ENCODE measurements at regions not wholly inside any gene's neighbourhood (a gene's known extent, or its start where the extent isn't known, plus 50 kb on each side); places are given as distances from the start of the nearest gene placed in this dataset.

- Mint-ChIP-seq H3K27ac (no peak overlapping the region), H3K36me3 (no peaks in the 10 kb centered on the region), H3K4me3 (no peak overlapping the region), H3K4me1 (peaks cover 24% of the 10 kb centered on the region), H3K9me3 (ENCODE audit: low read depth) (no peaks in the 10 kb centered on the region), H3K27me3 (peaks cover 2% of the 10 kb centered on the region)
- DNase-seq (no peak), ATAC-seq (no peak)
- CTCF ChIA-PET: no interaction called here
Observed at GRCh38 chr1:87451229-87451920, 122.7 kb downstream of the LMO4 start.

GRCh38 chr1:87452648-87453047 lies 124.0 kb downstream of the LMO4 start:
- Mint-ChIP-seq H3K27ac (no peak overlapping the region), H3K27me3 (peaks cover 2% of the 10 kb centered on the region), H3K36me3 (no peaks in the 10 kb centered on the region), H3K4me1 (peaks cover 24% of the 10 kb centered on the region), H3K4me3 (no peak overlapping the region), H3K9me3 (ENCODE audit: low read depth) (no peaks in the 10 kb centered on the region)
- no peak for ATAC-seq
- CTCF ChIA-PET: no interaction called here
- DNase-seq: no peak

- DNase-seq: no peak
- CTCF ChIA-PET: no interaction called here
- H3K27me3 Mint-ChIP-seq: peaks cover 7% of the 10 kb centered on the region
- H3K4me3 Mint-ChIP-seq: no peak overlapping the region
- H3K27ac Mint-ChIP-seq: no peak overlapping the region
- no peak for ATAC-seq
- H3K4me1 Mint-ChIP-seq: no peaks in the 10 kb centered on the region
- H3K36me3 Mint-ChIP-seq: no peaks in the 10 kb centered on the region
- no peaks in the 10 kb centered on the region for H3K9me3 Mint-ChIP-seq (ENCODE audit: low read depth)
Observed at GRCh38 chr1:87457408-87457807, 128.7 kb downstream of the LMO4 start.

GRCh38 chr1:87462894-87463293 lies 134.2 kb downstream of the LMO4 start:
- no peak for ATAC-seq
- H3K4me3 Mint-ChIP-seq: no peak overlapping the region
- CTCF ChIA-PET: no interaction called here
- no peak for DNase-seq
- H3K36me3 Mint-ChIP-seq: no peaks in the 10 kb centered on the region
- H3K27me3 Mint-ChIP-seq: peaks cover 6% of the 10 kb centered on the region
- peaks cover 14% of the 10 kb centered on the region for H3K4me1 Mint-ChIP-seq
- no peak overlapping the region for H3K27ac Mint-ChIP-seq
- H3K9me3 Mint-ChIP-seq (ENCODE audit: low read depth): no peaks in the 10 kb centered on the region

GRCh38 chr1:87464022-87464490 lies 135.4 kb downstream of the LMO4 start:
- peaks cover 6% of the 10 kb centered on the region for H3K27me3 Mint-ChIP-seq
- H3K36me3 Mint-ChIP-seq: no peaks in the 10 kb centered on the region
- no peak overlapping the region for H3K4me3 Mint-ChIP-seq
- ATAC-seq (no peak), DNase-seq (no peak)
- H3K9me3 Mint-ChIP-seq (ENCODE audit: low read depth): no peaks in the 10 kb centered on the region
- no peak overlapping the region for H3K27ac Mint-ChIP-seq
- CTCF ChIA-PET: interaction anchor here (1.0 kb wide), 1 partner anchor 490 kb away, joined by 3 read pairs; no protein-coding TSS in a partner anchor
- H3K4me1 Mint-ChIP-seq: peaks cover 14% of the 10 kb centered on the region

- Mint-ChIP-seq H3K36me3 (no peaks in the 10 kb centered on the region), H3K4me1 (peaks cover 14% of the 10 kb centered on the region), H3K9me3 (ENCODE audit: low read depth) (no peaks in the 10 kb centered on the region), H3K27me3 (peaks cover 8% of the 10 kb centered on the region), H3K4me3 (no peak overlapping the region), H3K27ac (no peak overlapping the region)
- CTCF ChIA-PET: no interaction called here
- no peak for ATAC-seq
- no peak for DNase-seq
Observed at GRCh38 chr1:87466621-87467020, 137.9 kb downstream of the LMO4 start.

- Mint-ChIP-seq H3K4me3 (no peak overlapping the region), H3K36me3 (no peaks in the 10 kb centered on the region), H3K4me1 (no peaks in the 10 kb centered on the region), H3K27me3 (peaks cover 2% of the 10 kb centered on the region), H3K9me3 (ENCODE audit: low read depth) (no peaks in the 10 kb centered on the region), H3K27ac (no peak overlapping the region)
- ATAC-seq (no peak), DNase-seq (no peak)
- CTCF ChIA-PET: no interaction called here
Observed at GRCh38 chr1:87472716-87473115, 144.0 kb downstream of the LMO4 start.

GRCh38 chr1:87473203-87473661 lies 144.6 kb downstream of the LMO4 start:
- DNase-seq (no peak), ATAC-seq (no peak)
- CTCF ChIA-PET: no interaction called here
- Mint-ChIP-seq H3K27ac (no peak overlapping the region), H3K4me3 (no peak overlapping the region), H3K36me3 (no peaks in the 10 kb centered on the region), H3K27me3 (peaks cover 2% of the 10 kb centered on the region), H3K9me3 (ENCODE audit: low read depth) (no peaks in the 10 kb centered on the region), H3K4me1 (no peaks in the 10 kb centered on the region)

- no peak overlapping the region for H3K27ac Mint-ChIP-seq
- H3K9me3 Mint-ChIP-seq (ENCODE audit: low read depth): no peaks in the 10 kb centered on the region
- H3K4me1 Mint-ChIP-seq: no peaks in the 10 kb centered on the region
- DNase-seq (no peak), ATAC-seq (no peak)
- H3K4me3 Mint-ChIP-seq: no peak overlapping the region
- CTCF ChIA-PET: no interaction called here
- no peaks in the 10 kb centered on the region for H3K36me3 Mint-ChIP-seq
- H3K27me3 Mint-ChIP-seq: peaks cover 2% of the 10 kb centered on the region
Observed at GRCh38 chr1:87474098-87474497, 145.4 kb downstream of the LMO4 start.

GRCh38 chr1:87478231-87478630 lies 149.6 kb downstream of the LMO4 start:
- H3K27me3 Mint-ChIP-seq: no peaks in the 10 kb centered on the region
- ATAC-seq: no peak
- no peak for DNase-seq
- no peak overlapping the region for H3K27ac Mint-ChIP-seq
- no peaks in the 10 kb centered on the region for H3K4me1 Mint-ChIP-seq
- H3K9me3 Mint-ChIP-seq (ENCODE audit: low read depth): no peaks in the 10 kb centered on the region
- CTCF ChIA-PET: no interaction called here
- no peak overlapping the region for H3K4me3 Mint-ChIP-seq
- H3K36me3 Mint-ChIP-seq: no peaks in the 10 kb centered on the region

GRCh38 chr1:87495147-87495546 lies 166.5 kb downstream of the LMO4 start:
- Mint-ChIP-seq H3K27ac (no peak overlapping the region), H3K4me3 (no peak overlapping the region), H3K4me1 (no peaks in the 10 kb centered on the region), H3K9me3 (ENCODE audit: low read depth) (no peaks in the 10 kb centered on the region), H3K27me3 (peaks cover 5% of the 10 kb centered on the region), H3K36me3 (no peaks in the 10 kb centered on the region)
- DNase-seq (no peak), ATAC-seq (no peak)
- CTCF ChIA-PET: interaction anchor here (0.6 to 0.9 kb wide), 2 partner anchors 169 to 584 kb away, joined by 3 read pairs; no protein-coding TSS in a partner anchor

- Mint-ChIP-seq H3K27me3 (peaks cover 5% of the 10 kb centered on the region), H3K27ac (no peak overlapping the region), H3K9me3 (ENCODE audit: low read depth) (no peaks in the 10 kb centered on the region), H3K4me1 (no peaks in the 10 kb centered on the region), H3K4me3 (no peak overlapping the region), H3K36me3 (no peaks in the 10 kb centered on the region)
- DNase-seq: no peak
- no peak for ATAC-seq
- CTCF ChIA-PET: interaction anchor here (0.6 to 0.9 kb wide), 2 partner anchors 169 to 584 kb away, joined by 3 read pairs; no protein-coding TSS in a partner anchor
Observed at GRCh38 chr1:87495870-87496269, 167.2 kb downstream of the LMO4 start.

GRCh38 chr1:87497380-87498203 lies 168.9 kb downstream of the LMO4 start:
- no peak for ATAC-seq
- Mint-ChIP-seq H3K9me3 (ENCODE audit: low read depth) (no peaks in the 10 kb centered on the region), H3K4me1 (no peaks in the 10 kb centered on the region), H3K36me3 (no peaks in the 10 kb centered on the region), H3K4me3 (no peak overlapping the region), H3K27ac (no peak overlapping the region), H3K27me3 (peaks cover 5% of the 10 kb centered on the region)
- CTCF ChIA-PET: no interaction called here
- no peak for DNase-seq

GRCh38 chr1:87501738-87502137 lies 173.1 kb downstream of the LMO4 start:
- no peak overlapping the region for H3K27ac Mint-ChIP-seq
- H3K27me3 Mint-ChIP-seq: peaks cover 5% of the 10 kb centered on the region
- H3K36me3 Mint-ChIP-seq: no peaks in the 10 kb centered on the region
- CTCF ChIA-PET: no interaction called here
- no peak for ATAC-seq
- no peak overlapping the region for H3K4me3 Mint-ChIP-seq
- no peak for DNase-seq
- no peaks in the 10 kb centered on the region for H3K4me1 Mint-ChIP-seq
- no peaks in the 10 kb centered on the region for H3K9me3 Mint-ChIP-seq (ENCODE audit: low read depth)
